ENCODE measurements at regions not wholly inside any gene's neighbourhood (a gene's known extent, or its start where the extent isn't known, plus 50 kb on each side); places are given as distances from the start of the nearest gene placed in this dataset.
"Not testable (repeated sequence)": the region's sequence is repeated elsewhere in the genome, so short reads cannot be mapped to it uniquely, and the experiment has no call there.

DNA sequence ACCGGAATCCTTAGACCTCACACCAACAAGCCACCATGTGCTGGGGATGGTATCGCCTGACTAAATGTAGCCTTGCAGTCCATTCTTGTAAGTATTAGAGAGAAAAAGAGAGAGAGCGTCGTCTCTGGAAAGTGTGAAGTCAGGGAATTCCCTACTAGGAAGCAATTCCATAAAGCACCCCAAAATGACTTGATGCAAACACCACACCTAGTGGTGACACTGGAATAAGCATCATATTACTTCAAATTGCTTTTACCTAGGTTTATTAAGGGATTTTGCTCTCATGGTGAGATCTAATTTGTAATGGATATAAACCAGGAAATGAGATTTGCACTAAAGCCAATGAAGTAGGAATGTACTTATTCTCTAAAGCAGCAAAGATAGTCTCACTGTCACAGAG, 111.4 kb upstream of the METTL9 start:
- H3K27ac ChIP-seq; H3K36me3 ChIP-seq; H3K27me3 ChIP-seq (ENCODE audit: low read depth); H3K4me1 ChIP-seq; ATAC-seq; H3K4me3 ChIP-seq; intact Hi-C loops (cut with DNase I); DNase-seq; H3K9me3 ChIP-seq: not testable (repeated sequence)

DNA sequence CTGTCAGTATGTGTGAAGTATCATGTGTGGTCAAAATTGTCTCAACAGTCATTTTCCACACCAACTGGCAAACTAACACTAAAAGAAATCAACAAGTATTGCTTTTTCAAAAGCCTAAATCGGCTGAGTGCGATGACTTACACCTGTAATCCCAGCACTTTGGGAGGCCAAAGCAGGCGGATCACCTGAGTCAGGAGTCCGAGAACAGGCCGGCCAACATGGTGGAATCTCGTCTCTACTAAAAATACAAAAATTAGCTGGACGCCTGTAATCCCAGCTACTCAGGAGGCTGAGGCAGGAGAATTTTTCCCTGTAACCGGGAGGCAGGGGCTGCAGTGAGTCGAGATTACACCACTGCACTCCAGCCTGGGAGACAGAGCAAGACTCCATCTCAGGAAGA, 100.3 kb upstream of the METTL9 start:
- H3K36me3 ChIP-seq; H3K9me3 ChIP-seq; H3K27ac ChIP-seq; H3K4me3 ChIP-seq; H3K27me3 ChIP-seq (ENCODE audit: low read depth); intact Hi-C loops (cut with DNase I); H3K4me1 ChIP-seq; ATAC-seq: not testable (repeated sequence)
- peak; percentile 39 for DNase-seq

DNA sequence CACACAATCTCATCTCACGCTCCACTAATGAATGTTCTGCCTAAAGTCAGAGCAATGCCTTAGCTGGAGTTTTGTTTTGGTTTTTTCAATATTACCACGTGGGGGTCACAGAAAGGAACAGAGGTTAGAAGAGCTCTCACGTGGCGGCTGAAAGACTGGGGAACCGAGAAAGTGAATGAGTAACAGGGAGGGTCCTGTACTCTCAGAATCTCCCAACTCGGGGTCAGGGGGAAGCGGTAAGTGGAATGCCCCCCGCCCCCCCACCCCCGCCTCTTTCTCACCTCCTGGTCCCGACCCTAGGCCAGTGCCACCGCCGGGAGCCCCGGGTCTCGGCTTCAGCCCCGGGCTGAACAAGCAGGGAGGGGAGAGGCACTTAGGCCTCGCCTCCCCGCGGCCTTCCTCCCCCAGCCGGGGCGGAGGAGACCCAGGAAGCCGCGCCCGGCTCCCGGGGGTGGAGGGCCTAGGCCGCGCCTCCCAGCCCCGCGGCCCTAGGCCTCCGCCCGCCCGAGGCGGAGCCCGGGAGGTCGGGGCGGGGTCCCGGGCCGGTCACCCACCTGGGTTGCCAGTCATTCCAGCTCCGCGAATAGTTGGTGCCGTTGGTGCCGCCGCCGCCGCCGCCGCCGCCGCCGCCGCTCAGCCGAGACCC, 98.0 kb upstream of the METTL9 start:
- H3K4me1 ChIP-seq; intact Hi-C loops (cut with DNase I); H3K9me3 ChIP-seq; H3K27me3 ChIP-seq (ENCODE audit: low read depth); H3K36me3 ChIP-seq: not testable (repeated sequence)
- Histone ChIP-seq H3K4me3 (peak overlapping the region; percentile 87), H3K27ac (peak overlapping the region; percentile 91)
- ATAC-seq (peak; percentile 91 to 93), DNase-seq (peak; percentile 81)

DNA sequence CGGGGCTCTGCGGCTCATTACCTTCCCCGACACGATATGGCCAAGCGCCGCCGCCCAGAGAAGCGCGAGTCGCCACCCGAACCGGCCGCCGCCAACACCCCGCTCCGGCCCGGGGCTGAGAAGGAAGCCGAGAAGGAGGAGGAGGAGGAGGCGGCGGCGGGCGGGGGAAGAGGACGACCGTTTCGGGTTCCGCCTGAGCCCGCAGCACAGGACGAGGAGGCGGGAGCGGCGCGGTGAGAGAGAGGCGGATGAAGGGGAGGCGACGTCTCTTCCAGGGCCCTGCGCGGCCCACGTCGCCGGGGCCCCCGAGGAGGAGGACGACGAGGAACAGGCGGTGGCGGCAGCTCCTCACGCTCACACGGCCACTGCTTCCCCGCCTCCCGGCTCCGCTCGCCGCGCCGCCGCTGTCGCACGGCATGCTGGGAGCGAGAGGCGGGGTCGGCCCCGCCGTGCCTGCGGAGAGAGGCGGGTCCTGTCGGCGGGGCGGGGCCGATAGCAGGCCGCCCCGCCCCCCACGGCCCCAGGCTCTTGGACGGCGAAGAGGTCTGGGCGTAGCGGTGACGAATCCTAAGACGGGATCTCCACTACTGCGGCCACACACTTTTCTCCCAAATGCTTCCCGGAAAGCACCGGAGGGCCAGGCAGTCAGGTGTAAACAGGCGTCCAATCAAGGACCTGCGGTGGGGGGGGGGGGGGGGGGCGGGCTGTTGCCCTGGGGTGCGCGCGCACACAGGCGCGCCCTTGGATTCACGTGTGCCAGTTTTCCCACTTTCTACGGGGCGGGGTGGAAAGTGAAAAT, 97.3 kb upstream of the METTL9 start:
- peak; percentile 96 for DNase-seq
- Histone ChIP-seq H3K27me3 (ENCODE audit: low read depth) (no peaks in the 10 kb centered on the region), H3K4me3 (peak overlapping the region; percentile 87), H3K9me3 (no peaks in the 10 kb centered on the region), H3K27ac (peak overlapping the region; percentile 91), H3K4me1 (peaks cover 10% of the 10 kb centered on the region), H3K36me3 (no peaks in the 10 kb centered on the region)
- intact Hi-C loops (cut with DNase I) = no loop called here
- peak; percentile 98 for ATAC-seq
- TF ChIP-seq, protein P1, sequence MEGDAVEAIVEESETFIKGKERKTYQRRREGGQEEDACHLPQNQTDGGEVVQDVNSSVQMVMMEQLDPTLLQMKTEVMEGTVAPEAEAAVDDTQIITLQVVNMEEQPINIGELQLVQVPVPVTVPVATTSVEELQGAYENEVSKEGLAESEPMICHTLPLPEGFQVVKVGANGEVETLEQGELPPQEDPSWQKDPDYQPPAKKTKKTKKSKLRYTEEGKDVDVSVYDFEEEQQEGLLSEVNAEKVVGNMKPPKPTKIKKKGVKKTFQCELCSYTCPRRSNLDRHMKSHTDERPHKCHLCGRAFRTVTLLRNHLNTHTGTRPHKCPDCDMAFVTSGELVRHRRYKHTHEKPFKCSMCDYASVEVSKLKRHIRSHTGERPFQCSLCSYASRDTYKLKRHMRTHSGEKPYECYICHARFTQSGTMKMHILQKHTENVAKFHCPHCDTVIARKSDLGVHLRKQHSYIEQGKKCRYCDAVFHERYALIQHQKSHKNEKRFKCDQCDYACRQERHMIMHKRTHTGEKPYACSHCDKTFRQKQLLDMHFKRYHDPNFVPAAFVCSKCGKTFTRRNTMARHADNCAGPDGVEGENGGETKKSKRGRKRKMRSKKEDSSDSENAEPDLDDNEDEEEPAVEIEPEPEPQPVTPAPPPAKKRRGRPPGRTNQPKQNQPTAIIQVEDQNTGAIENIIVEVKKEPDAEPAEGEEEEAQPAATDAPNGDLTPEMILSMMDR (IDR thresholded peaks at IDR 0.05) = no peak

DNA sequence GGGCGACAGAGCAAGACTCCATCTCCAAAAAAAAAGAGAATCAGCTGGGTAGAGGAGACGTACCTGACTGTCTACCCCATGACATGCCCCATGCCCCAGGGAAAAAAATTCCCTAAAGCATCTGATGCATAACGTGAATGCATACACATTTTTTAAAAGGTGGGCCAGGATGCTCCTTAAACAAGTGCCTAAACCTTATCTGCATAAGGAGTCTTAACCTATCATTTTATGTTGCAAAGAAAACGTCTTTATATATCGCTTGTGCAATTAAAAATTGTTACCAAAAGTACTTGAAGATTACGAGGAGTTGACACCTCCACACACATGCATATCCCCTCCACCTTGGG, 95.8 kb upstream of the METTL9 start:
- intact Hi-C loops (cut with DNase I); ATAC-seq; H3K4me3 ChIP-seq; H3K9me3 ChIP-seq; DNase-seq; H3K36me3 ChIP-seq; H3K27me3 ChIP-seq (ENCODE audit: low read depth); H3K27ac ChIP-seq: not testable (repeated sequence)
- H3K4me1 ChIP-seq = peaks cover 12% of the 10 kb centered on the region

DNA sequence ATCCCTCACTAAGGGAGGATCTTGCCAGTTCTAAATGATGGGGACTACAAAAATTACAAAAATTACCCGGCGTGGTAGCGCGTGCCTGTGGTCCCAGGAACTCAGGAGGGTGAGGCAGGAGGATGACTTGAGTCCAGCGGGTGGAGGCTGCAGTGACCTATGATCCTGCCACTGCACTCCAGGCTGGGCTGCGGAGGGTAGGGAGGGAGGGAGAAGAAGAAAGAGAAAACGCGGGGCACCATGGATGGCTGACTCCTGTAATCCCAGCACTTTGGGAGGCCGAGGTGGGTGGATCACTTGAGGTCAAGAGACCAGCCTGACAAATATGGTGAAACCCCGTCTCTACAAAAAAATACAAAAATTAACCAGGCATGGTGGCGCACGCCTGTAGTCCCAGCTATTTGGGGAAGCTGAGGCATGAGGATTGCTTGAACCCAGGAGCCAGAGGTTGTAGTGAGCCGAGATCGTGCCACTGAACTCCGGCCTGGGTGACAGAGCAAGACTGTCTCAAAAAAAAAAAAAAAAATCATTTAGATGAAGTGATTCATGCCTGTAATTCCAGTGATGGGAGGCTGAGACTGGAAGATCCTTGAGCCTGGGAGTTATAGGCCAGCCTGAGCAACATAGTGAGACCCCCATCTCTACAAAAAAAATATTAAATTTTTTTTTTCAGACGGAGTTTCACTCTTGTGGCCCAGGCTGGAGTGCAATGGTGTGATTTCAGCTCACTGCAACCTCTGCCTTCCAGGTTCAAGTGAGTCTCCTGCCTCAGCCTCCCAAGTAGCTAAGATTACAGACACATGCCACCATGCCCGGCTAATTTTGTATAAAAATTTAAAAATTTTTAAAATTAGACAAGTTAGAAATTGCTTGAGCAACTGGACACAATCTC, 95.2 kb upstream of the METTL9 start:
- ATAC-seq; H3K4me3 ChIP-seq; H3K36me3 ChIP-seq; H3K27ac ChIP-seq; H3K27me3 ChIP-seq (ENCODE audit: low read depth); H3K9me3 ChIP-seq; intact Hi-C loops (cut with DNase I): not testable (repeated sequence)
- H3K4me1 ChIP-seq = peaks cover 18% of the 10 kb centered on the region
- peak; percentile 46 for DNase-seq

DNA sequence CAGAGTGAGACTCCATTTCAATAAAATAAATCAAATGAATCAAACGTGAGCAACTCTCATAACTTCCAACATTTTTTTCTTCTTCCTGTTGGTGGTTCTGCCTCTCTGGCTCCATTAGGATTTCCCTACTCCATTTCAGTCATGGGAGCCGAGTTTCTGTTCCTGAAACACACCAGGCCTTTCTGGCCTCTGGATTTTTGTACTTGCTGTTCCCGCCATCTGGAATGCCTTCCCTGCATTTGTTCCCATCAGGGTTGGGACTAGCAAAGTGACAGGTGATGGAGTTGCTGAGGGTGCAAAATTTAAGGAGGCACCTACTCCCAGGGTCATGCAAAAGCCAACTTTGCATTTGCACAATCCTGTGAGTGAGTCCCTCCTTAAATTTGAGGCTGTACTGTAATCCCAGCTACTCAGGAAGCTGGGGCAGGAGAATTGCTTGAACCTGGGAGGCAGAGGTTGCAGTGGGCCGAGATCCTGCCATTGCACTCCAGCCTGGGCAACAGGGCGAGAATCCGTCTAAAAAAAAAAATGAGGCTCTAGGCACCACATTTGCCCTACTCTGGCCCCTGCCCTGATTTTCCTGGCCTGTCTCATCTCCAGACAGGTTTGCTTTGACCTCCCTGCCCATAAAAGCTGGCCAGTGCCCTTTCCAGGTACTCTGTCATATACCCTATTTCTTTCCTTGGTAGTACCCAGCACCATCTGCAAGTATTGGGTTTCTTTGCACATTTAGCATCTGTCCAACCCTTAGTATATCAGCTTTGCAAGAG, 93.4 kb upstream of the METTL9 start:
- H3K27ac ChIP-seq; intact Hi-C loops (cut with DNase I); H3K36me3 ChIP-seq; ATAC-seq; H3K4me3 ChIP-seq; H3K9me3 ChIP-seq; H3K27me3 ChIP-seq (ENCODE audit: low read depth): not testable (repeated sequence)
- peaks cover 32% of the 10 kb centered on the region for H3K4me1 ChIP-seq
- DNase-seq = peak; percentile 14

DNA sequence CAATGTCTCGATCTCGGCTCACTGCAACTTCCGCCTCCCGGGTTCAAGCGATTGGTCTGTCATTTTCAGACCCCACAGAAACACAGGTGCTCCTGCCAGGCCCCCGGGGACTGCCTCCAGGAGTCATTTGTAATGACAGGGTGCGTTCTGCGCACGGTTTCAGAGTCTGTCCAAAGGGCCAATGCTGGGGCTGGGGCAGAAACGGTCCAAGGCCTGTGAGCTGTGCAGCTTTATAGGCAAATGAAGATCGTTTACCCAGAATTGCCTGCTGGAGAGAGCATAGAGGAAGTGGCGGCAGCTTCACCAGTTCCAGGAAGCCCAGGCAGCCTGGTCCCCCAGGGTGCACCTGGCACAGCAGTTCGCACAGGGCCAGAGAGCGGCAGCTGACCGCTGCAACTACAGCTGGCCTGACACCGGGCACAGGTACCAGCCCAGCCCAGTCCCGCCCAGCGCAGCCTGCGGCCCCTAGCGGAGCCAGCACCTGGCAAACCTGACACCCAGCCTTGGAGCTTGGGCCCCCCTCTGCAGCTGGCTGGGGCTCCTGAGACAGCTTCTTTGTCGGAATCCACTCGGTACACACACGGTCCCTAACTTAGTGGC, 92.4 kb upstream of the METTL9 start:
- Histone ChIP-seq H3K36me3 (peaks cover 13% of the 10 kb centered on the region), H3K27ac (peak overlapping the region; percentile 34), H3K4me1 (peaks cover 42% of the 10 kb centered on the region), H3K4me3 (peak overlapping the region; percentile 3)
- H3K27me3 ChIP-seq (ENCODE audit: low read depth); intact Hi-C loops (cut with DNase I); H3K9me3 ChIP-seq: not testable (repeated sequence)
- DNase-seq (peak; percentile 79), ATAC-seq (peak in 1 of 2 donors; percentile 33)

DNA sequence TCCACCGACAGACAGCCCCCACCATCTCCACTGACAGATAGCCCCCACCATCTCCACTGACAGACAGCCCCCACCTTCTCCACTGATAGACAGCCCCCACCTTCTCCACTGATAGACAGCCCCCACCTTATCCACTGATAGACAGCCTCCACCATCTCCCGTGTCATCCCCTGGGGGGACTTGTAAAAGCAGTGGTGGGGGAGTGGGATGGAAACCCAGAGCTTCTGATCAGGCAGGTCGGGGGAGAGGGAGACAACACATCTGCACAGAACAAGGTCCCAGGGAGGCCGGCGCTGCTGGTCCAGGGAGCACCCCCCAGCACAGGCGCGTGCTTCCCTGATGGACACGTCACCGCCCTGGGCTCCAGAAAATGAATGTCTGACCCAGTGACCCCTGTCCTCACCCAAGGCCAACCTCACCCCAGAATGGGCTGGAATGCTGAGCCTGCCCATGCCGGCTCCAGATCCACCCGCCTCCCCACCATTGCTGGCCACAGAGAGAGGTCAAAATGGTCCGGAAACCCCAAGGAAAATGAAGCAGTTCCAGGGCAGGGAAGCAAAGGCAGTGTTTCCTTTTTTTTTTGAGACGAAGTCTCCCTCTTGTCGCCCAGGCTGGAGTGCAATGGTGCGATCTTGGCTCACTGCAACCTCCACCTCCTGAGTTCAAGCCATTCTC, 91.6 kb upstream of the METTL9 start:
- H3K27me3 ChIP-seq (ENCODE audit: low read depth); H3K9me3 ChIP-seq; ATAC-seq; intact Hi-C loops (cut with DNase I); H3K4me3 ChIP-seq; DNase-seq; H3K27ac ChIP-seq: not testable (repeated sequence)
- Histone ChIP-seq H3K36me3 (peaks cover 18% of the 10 kb centered on the region), H3K4me1 (peaks cover 50% of the 10 kb centered on the region)

DNA sequence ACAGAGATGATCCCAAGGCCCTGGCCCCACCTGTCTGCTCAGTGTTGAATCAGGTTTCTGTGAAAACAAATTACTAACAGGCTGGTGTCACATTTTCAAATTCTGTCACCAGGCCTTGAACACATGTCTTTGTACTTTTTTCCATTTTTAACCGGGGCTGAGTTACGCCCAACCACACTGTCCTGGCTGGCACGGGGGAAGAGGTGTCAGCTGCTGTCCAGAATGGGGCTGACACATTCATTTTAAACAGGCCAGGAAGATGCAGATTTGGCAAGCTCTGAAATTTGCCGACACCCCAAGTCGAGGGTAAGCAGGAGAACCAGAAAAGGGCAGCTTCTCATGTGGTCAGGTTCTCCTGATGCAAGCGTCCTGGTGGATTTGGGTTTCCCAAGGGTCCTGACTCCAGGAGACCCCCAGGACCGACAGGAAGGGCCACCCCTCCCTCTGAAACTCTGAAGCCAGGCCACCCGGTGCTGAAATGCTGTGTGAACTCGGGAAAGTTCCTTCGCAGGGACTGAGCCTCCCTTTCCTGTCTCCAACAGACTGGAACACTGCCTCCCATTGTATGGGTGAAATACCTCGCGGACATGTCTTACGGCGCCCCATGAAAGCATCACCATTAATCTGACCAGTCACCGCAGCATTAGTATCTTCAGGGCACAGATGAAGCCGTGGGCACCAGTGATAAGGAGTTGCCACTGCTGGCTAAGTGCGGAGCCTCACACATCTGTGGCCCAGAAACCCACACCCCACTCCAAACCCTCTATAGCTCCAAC, 90.5 kb upstream of the METTL9 start:
- H3K9me3 ChIP-seq; H3K27ac ChIP-seq; intact Hi-C loops (cut with DNase I); H3K4me3 ChIP-seq; H3K27me3 ChIP-seq (ENCODE audit: low read depth); ATAC-seq: not testable (repeated sequence)
- peaks cover 18% of the 10 kb centered on the region for H3K36me3 ChIP-seq
- DNase-seq = peak; percentile 40
- peaks cover 59% of the 10 kb centered on the region for H3K4me1 ChIP-seq

Measured in lower lobe of right lung (tissue), 2 donors.